Gastroesophageal sphincter (tissue), 3 donors: ENCODE measurements at regions not wholly inside any gene's neighbourhood (a gene's known extent, or its start where the extent isn't known, plus 50 kb on each side); places are given as distances from the start of the nearest gene placed in this dataset.

Source experiments
- CTCF ChIP-seq, 4 experiments: fragments of 200-600 bp in 2 of 4; fragments of 450-650 bp in 2 of 4; sonication (generic) in 1 of 4; IDR thresholded peaks; one replicate each; pipeline ENCODE4 v1.5.1; 2017 to 2019; ENCODE audit warnings: antibody characterized with exemption in 4 of 4, mild to moderate bottlenecking in 2 of 4, moderate library complexity in 2 of 4
- EP300 ChIP-seq: sonication (generic); formaldehyde crosslinking; IDR thresholded peaks from one replicate; pipeline ENCODE4 v1.6.1; 2017; ENCODE audit warnings: antibody characterized with exemption, mild to moderate bottlenecking
- POLR2A ChIP-seq, 2 donors: fragments of 450-650 bp; IDR thresholded peaks; one replicate each; pipeline ENCODE4 v1.6.1; 2017; ENCODE audit warnings: antibody characterized with exemption in 2 of 2, mild to moderate bottlenecking in 2 of 2, moderate library complexity in 1 of 2
- POLR2AphosphoS5 ChIP-seq: sonication (generic); formaldehyde crosslinking; IDR thresholded peaks from one replicate; pipeline ENCODE4 v1.6.1; 2017; ENCODE audit warnings: antibody characterized with exemption

GRCh38 chr1:195376190-195376589 lies 1232.0 kb downstream of the KCNT2 start:
- no peak for TF ChIP-seq CTCF (IDR thresholded peaks at IDR 0.05)
- TF ChIP-seq EP300 = no peak
- TF ChIP-seq POLR2AphosphoS5 = no peak
- TF ChIP-seq POLR2A (IDR thresholded peaks at IDR 0.05) = no peak
